Calu3 (cell line): ENCODE measurements at regions not wholly inside any gene's neighbourhood (a gene's known extent, or its start where the extent isn't known, plus 50 kb on each side); places are given as distances from the start of the nearest gene placed in this dataset.
"Not testable (repeated sequence)": the region's sequence is repeated elsewhere in the genome, so short reads cannot be mapped to it uniquely, and the experiment has no call there.

Source experiments
- BruUV-seq: library from RNA; stranded (reverse); fragments of 400-500 nt; replicated peaks from 2 replicates; lab custom pipeline; 2021; lab: Mats Ljungman, UMichigan
- CTCF ChIA-PET: fragments of 300-600 bp; sonication (Branson Sonifier 250); formaldehyde crosslinking; loops from one replicate; lab custom pipeline; 2022; ENCODE audit warnings: antibody characterized with exemption; lab: Charles Lee
- DNase-seq: peaks from one replicate; pipeline ENCODE4 v3.0.0; 2022
- H3K27ac Mint-ChIP-seq: one replicate; pipeline ENCODE4 v1.8.0; 2022; ENCODE audit warnings: mixed read lengths; ENCODE audit not compliant: unreplicated experiment
- H3K27me3 Mint-ChIP-seq: one replicate; pipeline ENCODE4 v1.8.0; 2022; ENCODE audit warnings: mixed read lengths; ENCODE audit not compliant: unreplicated experiment
- H3K36me3 Mint-ChIP-seq: one replicate; pipeline ENCODE4 v1.8.0; 2022; ENCODE audit warnings: mild to moderate bottlenecking, moderate library complexity, mixed read lengths; ENCODE audit not compliant: insufficient read depth, unreplicated experiment
- H3K4me1 Mint-ChIP-seq: one replicate; pipeline ENCODE4 v1.8.0; 2022; ENCODE audit warnings: mild to moderate bottlenecking, low read depth, mixed read lengths; ENCODE audit not compliant: unreplicated experiment
- H3K4me3 Mint-ChIP-seq: one replicate; pipeline ENCODE4 v1.8.0; 2022; ENCODE audit warnings: mild to moderate bottlenecking, low read depth, moderate library complexity, mixed read lengths; ENCODE audit not compliant: unreplicated experiment
- H3K9me3 Mint-ChIP-seq: one replicate; pipeline ENCODE4 v1.8.0; 2022; ENCODE audit warnings: low read depth, mixed read lengths; ENCODE audit not compliant: unreplicated experiment
- CTCF ChIP-seq: fragments of 200-600 bp; IDR thresholded peaks from one replicate; pipeline ENCODE4 v1.8.0; 2022; ENCODE audit warnings: antibody characterized with exemption; ENCODE audit not compliant: unreplicated experiment
- intact Hi-C: fragments of 100-400 bp; cut with micrococcal nuclease; formaldehyde crosslinking; loops from one replicate; pipeline ENCODE4 v1.10.0; 2022; ENCODE audit not compliant: unreplicated experiment

- intact Hi-C loops: no loop called here
- H3K9me3 Mint-ChIP-seq: no peaks in the 10 kb centered on the region
- H3K27me3 Mint-ChIP-seq: no peaks in the 10 kb centered on the region
- CTCF ChIA-PET: no interaction called here
- H3K4me1 Mint-ChIP-seq: no peaks in the 10 kb centered on the region
- H3K27ac Mint-ChIP-seq: no peak overlapping the region
- BruUV-seq: no TSS peak
- H3K36me3 Mint-ChIP-seq: no peaks in the 10 kb centered on the region
- H3K4me3 Mint-ChIP-seq: no peak overlapping the region
- no peak for DNase-seq
- no peak for TF ChIP-seq CTCF
Measured at GRCh38 chr10:33860552-33860951, 526.1 kb upstream of the NRP1 start.

GRCh38 chr10:33859319-33860022, 525.0 kb upstream of the NRP1 start:
- Mint-ChIP-seq H3K4me3 (no peak overlapping the region), H3K4me1 (no peaks in the 10 kb centered on the region), H3K27ac (no peak overlapping the region), H3K36me3 (no peaks in the 10 kb centered on the region), H3K9me3 (no peaks in the 10 kb centered on the region), H3K27me3 (no peaks in the 10 kb centered on the region)
- DNase-seq: no peak
- CTCF ChIA-PET: no interaction called here
- TF ChIP-seq CTCF: no peak
- intact Hi-C loops: no loop called here
- BruUV-seq: no TSS peak

- no TSS peak for BruUV-seq
- Mint-ChIP-seq H3K4me1 (no peaks in the 10 kb centered on the region), H3K4me3 (no peak overlapping the region), H3K36me3 (no peaks in the 10 kb centered on the region), H3K9me3 (no peaks in the 10 kb centered on the region), H3K27ac (no peak overlapping the region), H3K27me3 (no peaks in the 10 kb centered on the region)
- DNase-seq: no peak
- CTCF ChIA-PET: no interaction called here
- no peak for TF ChIP-seq CTCF
- intact Hi-C loops: no loop called here
Measured at GRCh38 chr10:33858326-33858725, 523.9 kb upstream of the NRP1 start.

- H3K27ac Mint-ChIP-seq, H3K27me3 Mint-ChIP-seq, CTCF ChIA-PET, intact Hi-C loops, DNase-seq, H3K9me3 Mint-ChIP-seq, BruUV-seq, H3K4me3 Mint-ChIP-seq, H3K4me1 Mint-ChIP-seq, H3K36me3 Mint-ChIP-seq: not testable (repeated sequence)
Measured at GRCh38 chr10:33853221-33853620, 518.8 kb upstream of the NRP1 start.

GRCh38 chr10:33843379-33843778, 508.9 kb upstream of the NRP1 start:
- H3K4me3 Mint-ChIP-seq: no peak overlapping the region
- no TSS peak for BruUV-seq
- H3K36me3 Mint-ChIP-seq: no peaks in the 10 kb centered on the region
- TF ChIP-seq CTCF: no peak
- intact Hi-C loops: no loop called here
- CTCF ChIA-PET: no interaction called here
- no peaks in the 10 kb centered on the region for H3K4me1 Mint-ChIP-seq
- peaks cover 8% of the 10 kb centered on the region for H3K9me3 Mint-ChIP-seq
- H3K27ac Mint-ChIP-seq: no peak overlapping the region
- DNase-seq: no peak
- H3K27me3 Mint-ChIP-seq: no peaks in the 10 kb centered on the region
